ENCODE measurements at regions not wholly inside any gene's neighbourhood (a gene's known extent, or its start where the extent isn't known, plus 50 kb on each side); places are given as distances from the start of the nearest gene placed in this dataset.

DNA sequence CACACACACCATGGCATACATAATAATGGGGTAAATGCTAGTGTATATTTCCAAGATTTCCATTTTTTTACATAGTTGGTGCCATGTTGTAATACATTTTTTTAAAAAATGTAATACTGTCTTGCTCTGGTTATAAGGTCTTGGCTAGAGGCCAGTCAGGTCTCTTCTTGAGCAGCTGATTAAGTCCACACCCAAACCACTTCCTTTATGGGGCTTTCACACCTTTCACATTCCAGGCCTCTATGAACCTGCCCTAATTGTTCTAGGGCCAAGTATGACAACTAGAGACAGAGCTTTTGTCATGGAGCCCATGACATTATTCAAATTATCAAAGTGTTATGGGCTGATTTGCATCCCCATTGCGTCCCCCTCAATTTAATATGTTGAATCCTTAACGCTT lies 495.6 kb upstream of the CTNND2 start:
- Histone ChIP-seq H3K9me3 (ENCODE audit: control insufficient read depth, insufficient read depth, low read depth, low read length) (no peaks in the 10 kb centered on the region), H3K9ac (ENCODE audit: insufficient read depth, low read length) (no peak overlapping the region), H3K79me2 (ENCODE audit: control insufficient read depth, insufficient read depth, low read length) (no peaks in the 10 kb centered on the region), H3K4me2 (ENCODE audit: extremely low read depth, insufficient read depth, low read length) (no peak overlapping the region), H3K4me1 (ENCODE audit: control insufficient read depth, extremely low read depth, insufficient read depth, low read length) (no peaks in the 10 kb centered on the region), H3K27ac (ENCODE audit: insufficient read depth, low read length) (no peak overlapping the region), H3K4me3 (replicated peaks in 1 of 4; ENCODE audit: control extremely low read depth in 1 of 4, insufficient read depth in 1 of 4, low read depth in 3 of 4, low read length in 4 of 4) (no peak overlapping the region), H3K27me3 (ENCODE audit: control insufficient read depth, insufficient read depth, low read length) (no peaks in the 10 kb centered on the region), H2AFZ (ENCODE audit: low read length) (no peak overlapping the region), H4K20me1 (ENCODE audit: control insufficient read depth, extremely low read depth, insufficient read depth, low read length) (no peaks in the 10 kb centered on the region), H3K36me3 (ENCODE audit: control insufficient read depth, insufficient read depth, low read length) (no peaks in the 10 kb centered on the region)
- TF ChIP-seq EZH2 (IDR thresholded peaks at IDR 0.05; ENCODE audit: low read length, missing control alignments) = no peak
- TF ChIP-seq, protein P1, sequence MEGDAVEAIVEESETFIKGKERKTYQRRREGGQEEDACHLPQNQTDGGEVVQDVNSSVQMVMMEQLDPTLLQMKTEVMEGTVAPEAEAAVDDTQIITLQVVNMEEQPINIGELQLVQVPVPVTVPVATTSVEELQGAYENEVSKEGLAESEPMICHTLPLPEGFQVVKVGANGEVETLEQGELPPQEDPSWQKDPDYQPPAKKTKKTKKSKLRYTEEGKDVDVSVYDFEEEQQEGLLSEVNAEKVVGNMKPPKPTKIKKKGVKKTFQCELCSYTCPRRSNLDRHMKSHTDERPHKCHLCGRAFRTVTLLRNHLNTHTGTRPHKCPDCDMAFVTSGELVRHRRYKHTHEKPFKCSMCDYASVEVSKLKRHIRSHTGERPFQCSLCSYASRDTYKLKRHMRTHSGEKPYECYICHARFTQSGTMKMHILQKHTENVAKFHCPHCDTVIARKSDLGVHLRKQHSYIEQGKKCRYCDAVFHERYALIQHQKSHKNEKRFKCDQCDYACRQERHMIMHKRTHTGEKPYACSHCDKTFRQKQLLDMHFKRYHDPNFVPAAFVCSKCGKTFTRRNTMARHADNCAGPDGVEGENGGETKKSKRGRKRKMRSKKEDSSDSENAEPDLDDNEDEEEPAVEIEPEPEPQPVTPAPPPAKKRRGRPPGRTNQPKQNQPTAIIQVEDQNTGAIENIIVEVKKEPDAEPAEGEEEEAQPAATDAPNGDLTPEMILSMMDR (conservative IDR thresholded peaks at IDR 0.05 in 1 of 2, IDR thresholded peaks at IDR 0.05 in 1 of 2; ENCODE audit: low read depth in 1 of 2, low read length in 2 of 2) = no peak
- DNase-seq (ENCODE audit: low read depth in 2 of 2) = no peak

DNA sequence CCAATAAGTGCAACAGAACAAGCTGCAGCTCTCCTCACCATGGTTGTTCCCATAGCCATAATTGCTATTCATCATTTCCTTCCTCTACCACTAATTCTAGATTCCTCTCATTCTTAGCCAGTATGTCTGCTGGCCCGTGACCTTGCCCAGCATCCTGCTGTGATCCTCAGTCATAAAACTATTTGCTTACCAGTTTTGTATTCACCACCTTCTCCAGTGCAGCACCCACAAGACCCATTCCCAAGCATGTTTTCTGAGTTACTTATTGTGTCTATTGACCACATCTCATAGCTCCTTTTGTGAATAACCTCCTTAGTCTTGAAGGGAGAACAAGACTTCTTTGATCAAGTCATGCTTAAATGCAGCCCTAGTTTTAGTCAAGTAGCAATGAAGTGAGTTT lies 488.0 kb upstream of the CTNND2 start:
- TF ChIP-seq EZH2 (IDR thresholded peaks at IDR 0.05; ENCODE audit: low read length, missing control alignments) = no peak
- TF ChIP-seq, protein P1 (conservative IDR thresholded peaks at IDR 0.05 in 1 of 2, IDR thresholded peaks at IDR 0.05 in 1 of 2; ENCODE audit: low read depth in 1 of 2, low read length in 2 of 2) = no peak
- peak in 1 of 2 donors; percentile 60 for DNase-seq (ENCODE audit: low read depth in 2 of 2)
- Histone ChIP-seq H4K20me1 (ENCODE audit: control insufficient read depth, extremely low read depth, insufficient read depth, low read length) (no peaks in the 10 kb centered on the region), H3K9me3 (ENCODE audit: control insufficient read depth, insufficient read depth, low read depth, low read length) (no peaks in the 10 kb centered on the region), H3K36me3 (ENCODE audit: control insufficient read depth, insufficient read depth, low read length) (no peaks in the 10 kb centered on the region), H3K27ac (ENCODE audit: insufficient read depth, low read length) (no peak overlapping the region), H3K27me3 (ENCODE audit: control insufficient read depth, insufficient read depth, low read length) (no peaks in the 10 kb centered on the region), H2AFZ (ENCODE audit: low read length) (no peak overlapping the region), H3K4me3 (replicated peaks in 1 of 4; ENCODE audit: control extremely low read depth in 1 of 4, insufficient read depth in 1 of 4, low read depth in 3 of 4, low read length in 4 of 4) (no peak overlapping the region), H3K4me1 (ENCODE audit: control insufficient read depth, extremely low read depth, insufficient read depth, low read length) (no peaks in the 10 kb centered on the region), H3K9ac (ENCODE audit: insufficient read depth, low read length) (no peak overlapping the region), H3K79me2 (ENCODE audit: control insufficient read depth, insufficient read depth, low read length) (no peaks in the 10 kb centered on the region), H3K4me2 (ENCODE audit: extremely low read depth, insufficient read depth, low read length) (no peak overlapping the region)

DNA sequence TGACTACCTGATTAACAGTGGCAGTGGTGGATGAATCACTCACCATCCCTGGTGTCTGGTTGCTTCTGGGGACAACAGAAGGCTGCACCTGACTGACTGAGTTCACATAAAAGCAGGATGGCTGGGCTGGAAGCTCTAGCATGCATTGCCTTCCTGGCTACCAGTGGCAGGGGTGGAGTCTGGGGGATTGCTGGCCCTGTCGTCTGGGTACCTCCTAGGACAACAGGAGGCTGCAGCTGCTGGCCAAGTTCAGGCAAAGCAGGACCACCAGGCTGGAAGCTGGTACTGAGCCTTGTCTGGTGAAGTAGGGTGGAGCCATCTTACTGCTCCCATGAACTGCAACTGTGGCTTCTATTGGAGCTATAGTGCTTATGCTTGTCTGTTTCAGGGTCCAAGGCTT lies 480.8 kb upstream of the CTNND2 start:
- Histone ChIP-seq H4K20me1 (ENCODE audit: control insufficient read depth, extremely low read depth, insufficient read depth, low read length) (no peaks in the 10 kb centered on the region), H3K9ac (ENCODE audit: insufficient read depth, low read length) (no peak overlapping the region), H3K4me3 (replicated peaks in 1 of 4; ENCODE audit: control extremely low read depth in 1 of 4, insufficient read depth in 1 of 4, low read depth in 3 of 4, low read length in 4 of 4) (no peak overlapping the region), H3K9me3 (ENCODE audit: control insufficient read depth, insufficient read depth, low read depth, low read length) (no peaks in the 10 kb centered on the region), H3K27me3 (ENCODE audit: control insufficient read depth, insufficient read depth, low read length) (no peaks in the 10 kb centered on the region), H3K79me2 (ENCODE audit: control insufficient read depth, insufficient read depth, low read length) (no peaks in the 10 kb centered on the region), H3K36me3 (ENCODE audit: control insufficient read depth, insufficient read depth, low read length) (no peaks in the 10 kb centered on the region), H2AFZ (ENCODE audit: low read length) (no peak overlapping the region), H3K4me2 (ENCODE audit: extremely low read depth, insufficient read depth, low read length) (no peak overlapping the region), H3K27ac (ENCODE audit: insufficient read depth, low read length) (no peak overlapping the region), H3K4me1 (ENCODE audit: control insufficient read depth, extremely low read depth, insufficient read depth, low read length) (no peaks in the 10 kb centered on the region)
- TF ChIP-seq, protein P1 (conservative IDR thresholded peaks at IDR 0.05 in 1 of 2, IDR thresholded peaks at IDR 0.05 in 1 of 2; ENCODE audit: low read depth in 1 of 2, low read length in 2 of 2) = no peak
- TF ChIP-seq EZH2 (IDR thresholded peaks at IDR 0.05; ENCODE audit: low read length, missing control alignments) = no peak
- no peak for DNase-seq (ENCODE audit: low read depth in 2 of 2)

Measured in fibroblast of lung (primary cell).